ENCODE measurements at regions not wholly inside any gene's neighbourhood (a gene's known extent, or its start where the extent isn't known, plus 50 kb on each side); places are given as distances from the start of the nearest gene placed in this dataset.

GRCh38 chr13:63514886-63515285, 2099.2 kb upstream of the PCDH20 start:
- no peak overlapping the region for H3K27ac ChIP-seq (ENCODE audit: low read depth in 1 of 2, low read length in 2 of 2)
- CTCF ChIA-PET = no interaction called here
- H3K9me3 ChIP-seq (ENCODE audit: control insufficient read depth in 1 of 2, insufficient read depth in 1 of 2, low read length in 2 of 2) = peaks cover 0 to 8% of the 10 kb centered on the region in 2 experiments
- Mint-ChIP-seq H3K27me3 (no peaks in the 10 kb centered on the region), H3K36me3 (ENCODE audit: low read depth) (no peaks in the 10 kb centered on the region), H3K4me3 (no peak overlapping the region), H3K4me1 (ENCODE audit: low read depth) (no peaks in the 10 kb centered on the region), H3K9me3 (peaks cover 2% of the 10 kb centered on the region), H3K27ac (no peak overlapping the region)
- intact Hi-C loops (cut with DNase I, micrococcal nuclease) = no loop called here
- no peak for TF ChIP-seq CTCF (IDR thresholded peaks at IDR 0.05)
- H3K4me3 ChIP-seq (ENCODE audit: low read length) = no peak overlapping the region
- no peaks in the 10 kb centered on the region for H3K27me3 ChIP-seq (ENCODE audit: control insufficient read depth in 1 of 2, insufficient read depth in 2 of 2, low read length in 2 of 2)
- ATAC-seq (ENCODE audit: poor library complexity) = no peak
- POLR2A ChIA-PET = no interaction called here
- DNase-seq = no peak
- H3K4me1 ChIP-seq (ENCODE audit: insufficient read depth, low read length) = no peaks in the 10 kb centered on the region
- H3K36me3 ChIP-seq (ENCODE audit: insufficient read depth, low read length) = no peaks in the 10 kb centered on the region

DNA sequence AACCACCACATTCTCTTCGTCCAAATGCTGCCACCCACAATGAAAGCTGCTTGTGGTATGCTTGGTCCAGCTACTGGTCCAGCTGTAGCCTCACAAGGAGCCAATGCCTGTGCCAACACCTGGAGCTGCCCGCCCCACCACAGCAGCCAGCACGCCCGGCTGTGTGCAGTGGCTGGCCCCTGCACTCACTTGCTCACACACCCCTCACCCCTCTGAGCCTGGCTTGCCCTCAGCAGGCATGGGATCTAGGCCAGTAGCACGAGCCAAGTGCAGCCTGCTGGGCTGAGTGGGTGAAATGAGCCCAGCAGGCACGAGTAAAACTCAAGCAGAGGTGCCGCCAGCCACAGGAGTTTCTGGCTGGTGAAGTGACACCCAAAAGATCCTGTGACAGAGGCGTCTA, 2096.4 kb upstream of the PCDH20 start:
- no peak for ATAC-seq (ENCODE audit: poor library complexity)
- no peaks in the 10 kb centered on the region for H3K27me3 Mint-ChIP-seq
- H3K9me3 Mint-ChIP-seq = peaks cover 2% of the 10 kb centered on the region
- no peak for DNase-seq
- Histone ChIP-seq H3K4me3 (ENCODE audit: low read length) (no peak overlapping the region), H3K4me1 (ENCODE audit: insufficient read depth, low read length) (no peaks in the 10 kb centered on the region), H3K9me3 (ENCODE audit: control insufficient read depth in 1 of 2, insufficient read depth in 1 of 2, low read length in 2 of 2) (peaks cover 0 to 8% of the 10 kb centered on the region in 2 experiments), H3K27me3 (ENCODE audit: control insufficient read depth in 1 of 2, insufficient read depth in 2 of 2, low read length in 2 of 2) (no peaks in the 10 kb centered on the region), H3K27ac (ENCODE audit: low read depth in 1 of 2, low read length in 2 of 2) (no peak overlapping the region), H3K36me3 (ENCODE audit: insufficient read depth, low read length) (no peaks in the 10 kb centered on the region)
- H3K4me1 Mint-ChIP-seq (ENCODE audit: low read depth) = no peaks in the 10 kb centered on the region
- ChIA-PET CTCF (no interaction called here), POLR2A (no interaction called here)
- no peak overlapping the region for H3K4me3 Mint-ChIP-seq
- no peaks in the 10 kb centered on the region for H3K36me3 Mint-ChIP-seq (ENCODE audit: low read depth)
- H3K27ac Mint-ChIP-seq = no peak overlapping the region
- intact Hi-C loops (cut with DNase I, micrococcal nuclease) = no loop called here
- TF ChIP-seq CTCF (IDR thresholded peaks at IDR 0.05) = no peak

- H3K27me3 ChIP-seq (ENCODE audit: control insufficient read depth in 1 of 2, insufficient read depth in 2 of 2, low read length in 2 of 2) = no peaks in the 10 kb centered on the region
- no peak overlapping the region for H3K4me3 ChIP-seq (ENCODE audit: low read length)
- intact Hi-C loops (cut with DNase I, micrococcal nuclease) = no loop called here
- no peaks in the 10 kb centered on the region for H3K36me3 ChIP-seq (ENCODE audit: insufficient read depth, low read length)
- peaks cover 11% of the 10 kb centered on the region for H3K9me3 Mint-ChIP-seq
- DNase-seq (no peak), ATAC-seq (ENCODE audit: poor library complexity) (no peak)
- no peaks in the 10 kb centered on the region for H3K4me1 ChIP-seq (ENCODE audit: insufficient read depth, low read length)
- no peak for TF ChIP-seq CTCF (IDR thresholded peaks at IDR 0.05)
- H3K27ac ChIP-seq (ENCODE audit: low read depth in 1 of 2, low read length in 2 of 2) = no peak overlapping the region
- peaks cover 0 to 6% of the 10 kb centered on the region in 2 experiments for H3K9me3 ChIP-seq (ENCODE audit: control insufficient read depth in 1 of 2, insufficient read depth in 1 of 2, low read length in 2 of 2)
- POLR2A ChIA-PET = no interaction called here
- H3K27ac Mint-ChIP-seq = no peak overlapping the region
- no peaks in the 10 kb centered on the region for H3K4me1 Mint-ChIP-seq (ENCODE audit: low read depth)
- no peaks in the 10 kb centered on the region for H3K36me3 Mint-ChIP-seq (ENCODE audit: low read depth)
- no peaks in the 10 kb centered on the region for H3K27me3 Mint-ChIP-seq
- CTCF ChIA-PET = no interaction called here
- no peak overlapping the region for H3K4me3 Mint-ChIP-seq
Observed at GRCh38 chr13:63501702-63502101, 2086.1 kb upstream of the PCDH20 start.
